Heart left ventricle (tissue), 13 donors: ENCODE measurements at regions not wholly inside any gene's neighbourhood (a gene's known extent, or its start where the extent isn't known, plus 50 kb on each side); places are given as distances from the start of the nearest gene placed in this dataset.

Experiments
- POLR2A ChIP-seq, 2 donors: fragments of 450-650 bp; IDR thresholded peaks; one replicate each; pipeline ENCODE4 v1.6.1; 2017; ENCODE audit warnings: antibody characterized with exemption in 2 of 2, mild to moderate bottlenecking in 2 of 2, moderate library complexity in 2 of 2
- TF ChIP-seq, protein P1 (sequence below), 12 donors: fragments of 200-600 bp; sonication (generic) in 4 of 12; IDR thresholded peaks; one replicate each; pipeline versions ENCODE4 v1.5.0 to v1.8.0; 2018 to 2022; ENCODE audit warnings: antibody characterized with exemption in 12 of 12, mild to moderate bottlenecking in 5 of 12
- donor health status: ischemic (EF 13 %, LVEDD 7.1; RV severe dilation, severe dysfunction).
- donor health status: DM: no; HTN: yes; CAD: no.
- donor health status: DM: no; HTN: no; CAD: no.
- donor health status: ischemic (EF 25% LVEDD 6.9; RV normal size, moderate dysfunction).
- donor health status: ischemic (EF 25% LVEDD 5.7; RV mildly dilated, moderate dysfunction).
- donor health status: ischemic (EF 35%, LVEDD 5.7; RV mildly dilated, moderate dysfunction).
- donor health status: nonischemic (EF 11% LVEDD 7.7; RV severe dilation, severe dysfunction).
- donor health status: DM: yes; HTN: yes; CAD: no.
- donor health status: PGD.
- donor health status: ischemic (EF 29% LVEDD 5.4; RV normal size, mild dysfunction).
- donor health status: nonischemic (EF 23%, LVEDD 6.1; RV moderate dilation, normal function).

DNA sequence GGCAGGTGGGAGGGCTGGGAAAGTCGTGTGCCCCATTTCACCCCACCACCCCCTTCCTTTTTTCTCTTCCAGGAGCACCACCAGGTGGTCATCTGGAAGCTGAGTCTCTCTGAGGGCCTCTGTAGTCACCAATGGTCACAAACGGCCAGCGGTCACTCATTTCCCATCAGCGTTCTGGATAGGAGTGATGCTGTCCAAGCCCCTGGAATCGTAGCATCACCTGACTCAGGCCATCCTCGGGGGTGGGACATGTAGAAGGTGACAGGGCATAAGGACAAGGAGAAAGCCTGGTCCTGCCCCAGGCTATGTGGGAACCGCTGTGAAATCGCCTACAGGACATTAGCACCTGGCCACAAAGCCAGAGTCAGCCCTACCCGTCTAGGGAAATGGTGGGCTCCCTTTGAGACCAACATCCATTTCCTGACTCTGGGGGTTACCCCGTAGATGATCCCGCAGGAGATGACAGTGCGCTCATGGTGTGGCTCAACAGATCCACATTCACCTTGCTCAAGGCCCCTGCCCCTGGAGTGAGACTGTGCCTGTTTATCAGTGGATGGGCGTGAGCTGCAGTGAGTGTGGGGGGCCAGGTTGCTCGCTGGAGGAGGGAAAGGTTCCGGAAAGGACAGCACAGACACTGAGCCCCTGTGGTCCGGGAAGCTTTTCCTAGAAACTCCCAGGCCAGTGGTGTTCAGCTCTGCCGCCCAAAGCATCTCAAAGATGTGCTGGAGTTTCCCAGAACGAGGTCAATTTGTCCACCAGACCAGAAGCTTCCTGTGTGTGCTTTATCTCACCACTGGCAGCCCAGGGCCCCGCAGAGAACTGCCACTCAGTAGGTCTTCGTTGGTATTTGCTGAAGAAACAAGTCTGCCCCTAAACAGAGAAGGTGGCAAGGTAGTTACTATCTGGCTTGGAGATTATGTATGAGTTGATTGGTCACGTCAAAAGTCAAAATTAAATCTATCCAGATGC lies 61.1 kb upstream of the UNC5A start:
- TF ChIP-seq, protein P1, sequence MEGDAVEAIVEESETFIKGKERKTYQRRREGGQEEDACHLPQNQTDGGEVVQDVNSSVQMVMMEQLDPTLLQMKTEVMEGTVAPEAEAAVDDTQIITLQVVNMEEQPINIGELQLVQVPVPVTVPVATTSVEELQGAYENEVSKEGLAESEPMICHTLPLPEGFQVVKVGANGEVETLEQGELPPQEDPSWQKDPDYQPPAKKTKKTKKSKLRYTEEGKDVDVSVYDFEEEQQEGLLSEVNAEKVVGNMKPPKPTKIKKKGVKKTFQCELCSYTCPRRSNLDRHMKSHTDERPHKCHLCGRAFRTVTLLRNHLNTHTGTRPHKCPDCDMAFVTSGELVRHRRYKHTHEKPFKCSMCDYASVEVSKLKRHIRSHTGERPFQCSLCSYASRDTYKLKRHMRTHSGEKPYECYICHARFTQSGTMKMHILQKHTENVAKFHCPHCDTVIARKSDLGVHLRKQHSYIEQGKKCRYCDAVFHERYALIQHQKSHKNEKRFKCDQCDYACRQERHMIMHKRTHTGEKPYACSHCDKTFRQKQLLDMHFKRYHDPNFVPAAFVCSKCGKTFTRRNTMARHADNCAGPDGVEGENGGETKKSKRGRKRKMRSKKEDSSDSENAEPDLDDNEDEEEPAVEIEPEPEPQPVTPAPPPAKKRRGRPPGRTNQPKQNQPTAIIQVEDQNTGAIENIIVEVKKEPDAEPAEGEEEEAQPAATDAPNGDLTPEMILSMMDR (IDR thresholded peaks at IDR 0.05): no peak
- no peak for TF ChIP-seq POLR2A (IDR thresholded peaks at IDR 0.05)
